ENCODE measurements at regions not wholly inside any gene's neighbourhood (a gene's known extent, or its start where the extent isn't known, plus 50 kb on each side); places are given as distances from the start of the nearest gene placed in this dataset.

- H3K4me3 ChIP-seq, result no peak overlapping the region
- intact Hi-C loops (cut with DNase I), result no loop called here
- no peaks in the 10 kb centered on the region for H3K36me3 ChIP-seq
- H3K4me1 ChIP-seq, result peaks cover 11 to 15% (median 13%) of the 10 kb centered on the region in 4 donors
- no peak for DNase-seq (ENCODE audit: extremely low spot score)
- 79% methylated on average over 6 of the region's 6 CpGs for WGBS
- no peak for TF ChIP-seq POLR2A (IDR thresholded peaks at IDR 0.05; ENCODE audit: low read depth)
- H3K9me3 ChIP-seq, result no peaks in the 10 kb centered on the region
- H3K27ac ChIP-seq (replicated peaks in 1 of 4), result no peak overlapping the region
- H3K27me3 ChIP-seq, result no peaks in the 10 kb centered on the region
Observed at GRCh38 chr2:9695941-9696340, 65.1 kb upstream of the YWHAQ start.

GRCh38 chr2:9696731-9697130 is 65.9 kb upstream of the YWHAQ start:
- TF ChIP-seq EP300 (IDR thresholded peaks at IDR 0.05) (no peak), CTCF (IDR thresholded peaks at IDR 0.05) (no peak), POLR2A (IDR thresholded peaks at IDR 0.05; ENCODE audit: low read depth) (no peak), POLR2AphosphoS5 (IDR thresholded peaks at IDR 0.05) (no peak)
- intact Hi-C loops (cut with DNase I), result no loop called here
- no peak for DNase-seq (ENCODE audit: extremely low spot score)
- Histone ChIP-seq H3K27me3 (no peaks in the 10 kb centered on the region), H3K4me1 (peaks cover 11 to 15% (median 13%) of the 10 kb centered on the region in 4 donors), H3K9me3 (no peaks in the 10 kb centered on the region), H3K27ac (replicated peaks in 1 of 4) (no peak overlapping the region), H3K36me3 (no peaks in the 10 kb centered on the region), H3K4me3 (no peak overlapping the region)
- 91% methylated on average over 4 of the region's 4 CpGs for WGBS

GRCh38 chr2:9697909-9698308 is 67.1 kb upstream of the YWHAQ start:
- H3K9me3 ChIP-seq, result no peaks in the 10 kb centered on the region
- peaks cover 5 to 9% (median 9%) of the 10 kb centered on the region in 4 donors for H3K4me1 ChIP-seq
- intact Hi-C loops (cut with DNase I), result no loop called here
- DNase-seq (ENCODE audit: extremely low spot score), result no peak
- 94% methylated on average over 5 of the region's 5 CpGs for whole genome bisulfite sequencing
- no peak overlapping the region for H3K27ac ChIP-seq (replicated peaks in 1 of 4)
- H3K27me3 ChIP-seq, result no peaks in the 10 kb centered on the region
- TF ChIP-seq CTCF (IDR thresholded peaks at IDR 0.05) (no peak), POLR2AphosphoS5 (IDR thresholded peaks at IDR 0.05) (no peak), POLR2A (IDR thresholded peaks at IDR 0.05; ENCODE audit: low read depth) (no peak), EP300 (IDR thresholded peaks at IDR 0.05) (no peak)
- no peaks in the 10 kb centered on the region for H3K36me3 ChIP-seq
- H3K4me3 ChIP-seq, result no peak overlapping the region

- Histone ChIP-seq H3K36me3 (no peaks in the 10 kb centered on the region), H3K27me3 (no peaks in the 10 kb centered on the region), H3K4me1 (peaks cover 5 to 14% (median 12%) of the 10 kb centered on the region in 4 donors), H3K9me3 (no peaks in the 10 kb centered on the region), H3K27ac (replicated peaks in 1 of 4) (no peak overlapping the region), H3K4me3 (no peak overlapping the region)
- TF ChIP-seq POLR2AphosphoS5 (IDR thresholded peaks at IDR 0.05), result no peak
- TF ChIP-seq POLR2A (IDR thresholded peaks at IDR 0.05; ENCODE audit: low read depth), result no peak
- TF ChIP-seq CTCF (IDR thresholded peaks at IDR 0.05), result no peak
- no peak for TF ChIP-seq EP300 (IDR thresholded peaks at IDR 0.05)
- intact Hi-C loops (cut with DNase I), result no loop called here
- no peak for DNase-seq (ENCODE audit: extremely low spot score)
- WGBS, result 88% methylated on average over 15 of the region's 15 CpGs
Observed at GRCh38 chr2:9699139-9700108, 68.6 kb upstream of the YWHAQ start.

- 73% methylated on average over 4 of the region's 4 CpGs for WGBS
- TF ChIP-seq EP300 (IDR thresholded peaks at IDR 0.05) (no peak), CTCF (IDR thresholded peaks at IDR 0.05) (no peak)
- H3K36me3 ChIP-seq, result no peaks in the 10 kb centered on the region
Observed at GRCh38 chr2:9700109-9700495, 69.3 kb upstream of the YWHAQ start.

More at GRCh38 chr2:9700109-9700495, 69.3 kb upstream of the YWHAQ start:
- H3K4me3 ChIP-seq, result no peak overlapping the region
- H3K27me3 ChIP-seq, result no peaks in the 10 kb centered on the region
- H3K27ac ChIP-seq (replicated peaks in 1 of 4), result no peak overlapping the region
- intact Hi-C loops (cut with DNase I), result no loop called here
- no peaks in the 10 kb centered on the region for H3K9me3 ChIP-seq
- no peak for DNase-seq (ENCODE audit: extremely low spot score)
- peaks cover 5 to 14% (median 12%) of the 10 kb centered on the region in 4 donors for H3K4me1 ChIP-seq

Measured in esophagus muscularis mucosa (tissue), 4 donors.